GM23338 (cell line): ENCODE measurements at regions not wholly inside any gene's neighbourhood (a gene's known extent, or its start where the extent isn't known, plus 50 kb on each side); places are given as distances from the start of the nearest gene placed in this dataset.

Source experiments
- ATAC-seq: fragments of 200-7000 bp; cut with Tn5 transposase; 3 replicates; pipeline ENCODE4 v1.9.1; 2020
- DNase-seq: peaks from one replicate; pipeline ENCODE4 v3.0.0-alpha.2; 2015; ENCODE audit warnings: low spot score
- H2AFZ ChIP-seq: fragments of 200-600 bp; sonication (generic); 2 replicates; pipeline ENCODE4 v1.8.0; 2016; ENCODE audit warnings: antibody characterized with exemption, mild to moderate bottlenecking, moderate library complexity
- H3F3A ChIP-seq: fragments of 200-600 bp; sonication (generic); replicated peaks from 2 replicates; pipeline ENCODE4 v1.8.0; 2017; ENCODE audit warnings: antibody characterized with exemption, mixed run types, low read depth
- H3K27ac ChIP-seq: fragments of 200-600 bp; sonication (generic); 2 replicates; pipeline ENCODE4 v1.6.1; 2016; ENCODE audit warnings: low read depth
- H3K27me3 ChIP-seq: fragments of 200-600 bp; sonication (generic); 2 replicates; pipeline ENCODE4 v1.8.0; 2016; ENCODE audit warnings: mild to moderate bottlenecking, mixed run types, moderate library complexity; ENCODE audit not compliant: insufficient read depth
- H3K36me3 ChIP-seq: fragments of 200-600 bp; sonication (generic); 2 replicates; pipeline ENCODE4 v1.8.0; 2016; ENCODE audit warnings: mild to moderate bottlenecking; ENCODE audit not compliant: insufficient read depth
- H3K4me1 ChIP-seq: fragments of 200-600 bp; sonication (generic); 2 replicates; pipeline ENCODE4 v1.8.0; 2016; ENCODE audit warnings: mild to moderate bottlenecking, moderate library complexity; ENCODE audit not compliant: insufficient read depth
- H3K4me2 ChIP-seq: fragments of 200-600 bp; sonication (generic); 2 replicates; pipeline ENCODE4 v1.7.1; 2017; ENCODE audit warnings: mixed run types
- H3K4me3 ChIP-seq: fragments of 200-600 bp; sonication (generic); 2 replicates; pipeline ENCODE4 v1.6.1; 2016; ENCODE audit warnings: mixed run types
- H3K79me2 ChIP-seq: fragments of 200-600 bp; sonication (generic); replicated peaks from 2 replicates; pipeline ENCODE4 v1.8.0; 2017; ENCODE audit warnings: mild to moderate bottlenecking; ENCODE audit not compliant: insufficient read depth
- H3K9me2 ChIP-seq: fragments of 200-600 bp; sonication (generic); 2 replicates; pipeline ENCODE4 v1.8.0; 2017; ENCODE audit not compliant: insufficient read depth
- H4K20me1 ChIP-seq: fragments of 200-600 bp; sonication (generic); replicated peaks from 2 replicates; pipeline ENCODE4 v1.8.0; 2017; ENCODE audit warnings: mild to moderate bottlenecking; ENCODE audit not compliant: insufficient read depth
- H3K27ac Mint-ChIP-seq: 2 replicates; pipeline ENCODE4 v1.8.0; 2020; ENCODE audit warnings: inconsistent platforms, mild to moderate bottlenecking, moderate library complexity, mixed read lengths
- H3K27me3 Mint-ChIP-seq: 3 replicates; pipeline ENCODE4 v1.8.0; 2022; ENCODE audit warnings: low read depth, mild to moderate bottlenecking, moderate library complexity, mixed read lengths, inconsistent platforms; ENCODE audit not compliant: insufficient read depth, poor library complexity
- H3K36me3 Mint-ChIP-seq: 3 replicates; pipeline ENCODE4 v1.8.0; 2021; ENCODE audit warnings: low read depth, mild to moderate bottlenecking, inconsistent platforms, moderate library complexity, mixed read lengths
- H3K4me1 Mint-ChIP-seq: 3 replicates; pipeline ENCODE4 v1.8.0; 2020; ENCODE audit warnings: mild to moderate bottlenecking, inconsistent platforms, mixed read lengths
- H3K4me3 Mint-ChIP-seq: 3 replicates; pipeline ENCODE4 v1.8.0; 2021; ENCODE audit warnings: moderate library complexity, mild to moderate bottlenecking, inconsistent platforms, mixed read lengths
- H3K9me3 Mint-ChIP-seq: 3 replicates; pipeline ENCODE4 v1.8.0; 2020; ENCODE audit warnings: moderate library complexity, mild to moderate bottlenecking, inconsistent platforms, mixed read lengths
- CREB1 ChIP-seq: fragments of 250-450 bp; sonication (Bioruptor Pico); IDR thresholded peaks from 2 replicates; pipeline ENCODE4 v1.5.0; 2020; ENCODE audit warnings: low read depth, mild to moderate bottlenecking, moderate library complexity
- CTCF ChIP-seq, 2 experiments: fragments of 200-600 bp in 1 of 2; sonication (generic) in 1 of 2; conservative IDR thresholded peaks; 2 replicates each; pipeline versions ENCODE4 v1.5.1 to v1.6.1; 2016 to 2017; ENCODE audit warnings: antibody characterized with exemption in 2 of 2, low read depth in 2 of 2, mild to moderate bottlenecking in 2 of 2, moderate library complexity in 1 of 2
- EZH2phosphoT487 ChIP-seq: fragments of 200-600 bp; sonication (generic); IDR thresholded peaks from one replicate; pipeline ENCODE4 v1.8.1; 2018; ENCODE audit warnings: antibody characterized with exemption; ENCODE audit not compliant: unreplicated experiment
- JUNB ChIP-seq: IDR thresholded peaks from one replicate; pipeline ENCODE4 v1.6.1; 2016; ENCODE audit warnings: antibody characterized with exemption; ENCODE audit not compliant: unreplicated experiment
- NANOG ChIP-seq: IDR thresholded peaks from 2 replicates; pipeline ENCODE4 v1.6.1; 2016; ENCODE audit warnings: antibody characterized with exemption, borderline replicate concordance
- POLR2AphosphoS5 ChIP-seq: IDR thresholded peaks from 2 replicates; pipeline ENCODE4 v1.6.1; 2016; ENCODE audit warnings: antibody characterized with exemption, low read depth
- REST ChIP-seq: IDR thresholded peaks from one replicate; pipeline ENCODE4 v1.6.1; 2018; ENCODE audit warnings: antibody characterized with exemption; ENCODE audit not compliant: unreplicated experiment
- STAT1 ChIP-seq: IDR thresholded peaks from one replicate; pipeline ENCODE4 v1.6.1; 2016; ENCODE audit warnings: antibody characterized with exemption; ENCODE audit not compliant: unreplicated experiment
- ZNF331 ChIP-seq: fragments of 250-450 bp; sonication (Bioruptor Pico); IDR thresholded peaks from 2 replicates; pipeline ENCODE4 v1.5.0; 2020; ENCODE audit warnings: low read depth, mild to moderate bottlenecking, moderate library complexity
- ZNF462 ChIP-seq: fragments of 250-450 bp; sonication (Bioruptor Pico); IDR thresholded peaks from 2 replicates; pipeline ENCODE4 v1.5.0; 2020; ENCODE audit warnings: mild to moderate bottlenecking, moderate library complexity

- peaks cover 5% of the 10 kb centered on the region for H3K27me3 Mint-ChIP-seq
- no peak overlapping the region for H3K27ac Mint-ChIP-seq
- TF ChIP-seq NANOG (no peak), CTCF (conservative IDR thresholded peaks at IDR 0.05; ENCODE audit: low read depth in 2 of 2) (no peak), POLR2AphosphoS5 (no peak), STAT1 (no peak), ZNF331 (CRISPR knock-in tag) (no peak), JUNB (no peak), EZH2phosphoT487 (no peak), CREB1 (no peak), REST (no peak), ZNF462 (CRISPR knock-in tag) (no peak)
- H3K4me1 Mint-ChIP-seq: 0 out of 3 replicates have a peak, but pooled peaks cover 4% of the 10 kb centered on the region
- H3K36me3 Mint-ChIP-seq: peaks cover 2% of the 10 kb centered on the region; the same call in 1 of the 3 replicates
- Histone ChIP-seq H4K20me1 (no peaks in the 10 kb centered on the region), H3K4me3 (no peak overlapping the region), H3K4me2 (no peak overlapping the region), H3K27ac (no peak overlapping the region), H3K36me3 (no peaks in the 10 kb centered on the region), H3K27me3 (no peaks in the 10 kb centered on the region), H3K4me1 (no peaks in the 10 kb centered on the region), H3F3A (no peaks in the 10 kb centered on the region), H3K79me2 (no peaks in the 10 kb centered on the region), H3K9me2 (0 out of 2 replicates have a peak, but pooled peaks cover 6% of the 10 kb centered on the region), H2AFZ (no peak overlapping the region)
- DNase-seq (no peak), ATAC-seq (no peak)
- peaks cover 4% of the 10 kb centered on the region; the same call in 1 of the 3 replicates for H3K9me3 Mint-ChIP-seq
- no peak overlapping the region for H3K4me3 Mint-ChIP-seq
Measured at GRCh38 chr5:5770825-5771224, 348.3 kb downstream of the ICE1 start.
